Smooth muscle cell (in vitro differentiated cells): ENCODE measurements at regions not wholly inside any gene's neighbourhood (a gene's known extent, or its start where the extent isn't known, plus 50 kb on each side); places are given as distances from the start of the nearest gene placed in this dataset.

Source experiments
- DNase-seq: peaks from one replicate; lab custom pipeline; 2025; ENCODE audit not compliant: unreplicated experiment; lab: John Stamatoyannopoulos, UW
- H2AFZ ChIP-seq: fragments of 200-600 bp; sonication (generic); 2 replicates; pipeline ENCODE4 v1.6.0; 2016; ENCODE audit warnings: antibody characterized with exemption, low read depth, mild to moderate bottlenecking
- H3F3A ChIP-seq: fragments of 200-600 bp; sonication (generic); 2 replicates; pipeline ENCODE4 v1.6.0; 2017; ENCODE audit warnings: antibody characterized with exemption, low read depth
- H3K27ac ChIP-seq: fragments of 200-600 bp; sonication (generic); 2 replicates; pipeline ENCODE4 v1.5.1; 2016; ENCODE audit warnings: low read depth, mild to moderate bottlenecking
- H3K27me3 ChIP-seq: fragments of 200-600 bp; sonication (generic); 2 replicates; pipeline ENCODE4 v1.6.1; 2016; ENCODE audit warnings: low read depth, mild to moderate bottlenecking
- H3K36me3 ChIP-seq: fragments of 200-600 bp; sonication (generic); 2 replicates; pipeline ENCODE4 v1.5.1; 2016; ENCODE audit warnings: low read depth
- H3K4me1 ChIP-seq: fragments of 200-600 bp; sonication (generic); 2 replicates; pipeline ENCODE4 v1.5.1; 2016; ENCODE audit warnings: low read depth
- H3K4me2 ChIP-seq: fragments of 200-600 bp; sonication (generic); 2 replicates; pipeline ENCODE4 v1.6.0; 2016; ENCODE audit warnings: mild to moderate bottlenecking
- H3K4me3 ChIP-seq: fragments of 200-600 bp; sonication (generic); 2 replicates; pipeline ENCODE4 v1.5.1; 2016; ENCODE audit warnings: mild to moderate bottlenecking
- H3K79me2 ChIP-seq: fragments of 200-600 bp; sonication (generic); 2 replicates; pipeline ENCODE4 v1.6.0; 2016; ENCODE audit warnings: low read depth, mild to moderate bottlenecking
- H3K9ac ChIP-seq: fragments of 200-600 bp; sonication (generic); 2 replicates; pipeline ENCODE4 v1.6.0; 2016; ENCODE audit warnings: low read depth
- H3K9me3 ChIP-seq: fragments of 200-600 bp; sonication (generic); replicated peaks from 2 replicates; pipeline ENCODE4 v1.5.1; 2016; ENCODE audit warnings: low read depth
- H4K20me1 ChIP-seq: fragments of 200-600 bp; sonication (generic); 2 replicates; pipeline ENCODE4 v1.6.0; 2016; ENCODE audit warnings: low read depth
- WGBS: methylation state at CpG from one replicate; pipeline ENCODE4 v1.1.7; 2016; ENCODE audit warnings: low lambda C conversion rate; 5-methylcytosine and 5-hydroxymethylcytosine counted together
- TF ChIP-seq, protein P1 (sequence below): fragments of 200-600 bp; sonication (generic); IDR thresholded peaks from 2 replicates; pipeline ENCODE4 v1.5.1; 2017; ENCODE audit warnings: borderline replicate concordance, mild to moderate bottlenecking, antibody characterized with exemption; ENCODE audit not compliant: insufficient read depth, poor library complexity, severe bottlenecking

DNA sequence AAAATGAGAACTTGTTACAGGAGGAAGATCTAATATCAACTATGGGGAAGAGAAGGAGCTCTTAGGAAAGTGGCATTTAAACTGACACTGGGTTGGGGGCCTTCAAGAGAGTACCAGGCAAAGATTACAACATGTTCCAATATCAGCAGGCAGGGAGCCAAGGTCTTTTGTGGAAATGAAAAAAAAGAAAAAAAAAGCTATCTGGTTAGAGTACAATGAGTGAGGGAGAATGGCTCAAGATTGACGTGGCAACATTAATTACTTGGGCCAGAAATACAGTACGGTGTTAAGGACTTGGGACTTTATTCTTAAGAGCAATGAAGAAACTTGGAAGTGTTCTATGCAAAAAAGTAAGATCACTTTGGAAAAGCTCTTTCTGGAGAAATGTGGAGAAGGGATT is 132.3 kb upstream of the CDK1 start:
- peaks cover 32% of the 10 kb centered on the region for H3K4me1 ChIP-seq
- no peak for DNase-seq
- H3K36me3 ChIP-seq, result no peaks in the 10 kb centered on the region
- 55% methylated on average over 2 of the region's 2 CpGs for WGBS
- no peaks in the 10 kb centered on the region for H3K27me3 ChIP-seq
- peaks cover 10% of the 10 kb centered on the region for H3F3A ChIP-seq
- peaks cover 8% of the 10 kb centered on the region for H3K79me2 ChIP-seq
- H3K4me2 ChIP-seq, result peak overlapping the region; percentile 33
- H2AFZ ChIP-seq, result no peak overlapping the region
- peak overlapping the region; percentile 78 for H3K27ac ChIP-seq
- no peak overlapping the region for H3K9ac ChIP-seq
- H3K4me3 ChIP-seq, result no peak overlapping the region
- TF ChIP-seq, protein P1, sequence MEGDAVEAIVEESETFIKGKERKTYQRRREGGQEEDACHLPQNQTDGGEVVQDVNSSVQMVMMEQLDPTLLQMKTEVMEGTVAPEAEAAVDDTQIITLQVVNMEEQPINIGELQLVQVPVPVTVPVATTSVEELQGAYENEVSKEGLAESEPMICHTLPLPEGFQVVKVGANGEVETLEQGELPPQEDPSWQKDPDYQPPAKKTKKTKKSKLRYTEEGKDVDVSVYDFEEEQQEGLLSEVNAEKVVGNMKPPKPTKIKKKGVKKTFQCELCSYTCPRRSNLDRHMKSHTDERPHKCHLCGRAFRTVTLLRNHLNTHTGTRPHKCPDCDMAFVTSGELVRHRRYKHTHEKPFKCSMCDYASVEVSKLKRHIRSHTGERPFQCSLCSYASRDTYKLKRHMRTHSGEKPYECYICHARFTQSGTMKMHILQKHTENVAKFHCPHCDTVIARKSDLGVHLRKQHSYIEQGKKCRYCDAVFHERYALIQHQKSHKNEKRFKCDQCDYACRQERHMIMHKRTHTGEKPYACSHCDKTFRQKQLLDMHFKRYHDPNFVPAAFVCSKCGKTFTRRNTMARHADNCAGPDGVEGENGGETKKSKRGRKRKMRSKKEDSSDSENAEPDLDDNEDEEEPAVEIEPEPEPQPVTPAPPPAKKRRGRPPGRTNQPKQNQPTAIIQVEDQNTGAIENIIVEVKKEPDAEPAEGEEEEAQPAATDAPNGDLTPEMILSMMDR, result no peak
- H4K20me1 ChIP-seq, result no peaks in the 10 kb centered on the region
- H3K9me3 ChIP-seq, result no peaks in the 10 kb centered on the region

DNA sequence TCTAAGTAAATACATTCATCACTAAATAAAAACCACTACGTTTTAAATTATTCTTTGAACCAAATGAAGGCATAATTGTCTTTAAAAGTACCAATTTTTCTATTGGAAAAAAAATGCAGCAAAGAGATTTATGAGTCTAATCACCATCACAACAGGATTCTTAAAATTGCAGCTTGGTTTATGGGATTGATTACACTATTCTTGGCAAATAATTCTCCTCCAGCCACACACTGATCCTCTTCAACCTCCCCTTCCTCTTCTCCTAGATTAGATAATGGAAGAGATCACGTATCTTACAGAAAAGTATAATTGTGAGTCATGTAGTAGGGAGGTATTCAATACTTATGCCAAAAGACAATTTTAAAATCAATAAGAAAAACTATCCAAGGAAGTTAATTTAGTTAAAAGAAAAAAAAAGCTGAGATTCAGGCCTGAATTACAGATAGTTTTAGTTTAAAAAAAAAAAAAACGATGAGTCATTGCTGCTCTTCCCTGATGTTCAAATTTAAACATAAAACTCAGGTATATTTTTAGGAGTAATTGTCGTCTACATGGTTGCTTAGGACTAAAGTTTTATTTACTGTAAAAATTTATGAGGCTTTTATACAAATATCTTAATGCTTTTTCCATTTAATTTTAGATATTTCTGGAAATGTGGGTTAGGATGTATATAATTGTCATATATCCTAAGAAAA is 133.7 kb upstream of the CDK1 start:
- TF ChIP-seq, protein P1, result no peak
- no peaks in the 10 kb centered on the region for H3K27me3 ChIP-seq
- WGBS, result 53% methylated on average over 4 of the region's 4 CpGs
- H3K79me2 ChIP-seq, result peaks cover 11% of the 10 kb centered on the region
- H3K36me3 ChIP-seq, result no peaks in the 10 kb centered on the region
- H3F3A ChIP-seq, result peaks cover 10% of the 10 kb centered on the region
- no peak overlapping the region for H3K9ac ChIP-seq
- H3K9me3 ChIP-seq, result no peaks in the 10 kb centered on the region
- no peaks in the 10 kb centered on the region for H4K20me1 ChIP-seq
- H3K4me1 ChIP-seq, result peaks cover 24% of the 10 kb centered on the region
- H3K27ac ChIP-seq, result peak overlapping the region; percentile 78
- no peak for DNase-seq
- no peak overlapping the region for H3K4me3 ChIP-seq
- no peak overlapping the region for H2AFZ ChIP-seq
- peak overlapping the region; percentile 72 for H3K4me2 ChIP-seq

DNA sequence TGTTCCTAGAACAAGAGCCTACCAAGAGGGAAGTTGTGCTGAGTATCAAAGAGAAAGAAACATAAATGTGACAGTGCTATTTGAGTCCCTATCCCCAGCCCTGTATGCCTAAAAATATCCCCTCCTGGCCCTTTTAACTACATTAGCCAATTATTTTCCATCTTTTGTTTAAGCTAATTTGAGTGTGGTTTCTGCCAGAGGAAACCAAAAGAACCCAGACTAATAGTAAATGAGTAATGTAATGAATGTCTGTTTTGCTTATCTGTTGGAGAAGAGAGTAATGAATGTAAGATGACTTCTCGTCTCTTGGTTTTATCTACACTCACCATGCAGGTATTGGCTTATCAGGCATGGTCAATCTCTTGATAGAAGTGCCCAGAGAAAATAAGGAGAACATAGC is 134.4 kb upstream of the CDK1 start:
- H3F3A ChIP-seq, result peaks cover 10% of the 10 kb centered on the region
- no peak overlapping the region for H2AFZ ChIP-seq
- 4% methylated on average over 1 of the region's 1 CpG for WGBS
- H3K36me3 ChIP-seq, result no peaks in the 10 kb centered on the region
- peak overlapping the region; percentile 78 for H3K27ac ChIP-seq
- no peaks in the 10 kb centered on the region for H3K27me3 ChIP-seq
- H3K9ac ChIP-seq, result no peak overlapping the region
- peak overlapping the region; percentile 72 for H3K4me2 ChIP-seq
- H4K20me1 ChIP-seq, result no peaks in the 10 kb centered on the region
- no peak for DNase-seq
- H3K4me3 ChIP-seq, result no peak overlapping the region
- TF ChIP-seq, protein P1, result no peak
- H3K4me1 ChIP-seq, result peaks cover 17% of the 10 kb centered on the region
- peaks cover 13% of the 10 kb centered on the region for H3K79me2 ChIP-seq
- no peaks in the 10 kb centered on the region for H3K9me3 ChIP-seq

DNA sequence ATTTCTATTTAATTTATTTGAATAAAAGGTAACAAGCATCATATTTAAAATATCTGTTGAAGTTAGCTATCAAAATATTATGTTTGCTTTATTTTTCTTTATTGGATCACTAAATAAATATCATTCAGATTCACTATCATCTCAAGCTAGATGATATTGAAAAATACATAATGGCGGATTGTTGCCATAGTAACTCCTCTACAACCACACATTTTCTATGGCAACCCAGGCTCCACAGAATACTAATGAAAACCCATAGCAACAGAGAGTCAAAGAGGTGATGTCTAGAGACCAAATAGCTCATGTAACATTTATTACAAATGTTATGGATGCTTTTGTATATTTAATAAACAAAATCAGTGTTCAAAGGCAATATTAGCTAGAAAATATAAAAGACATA is 148.9 kb upstream of the CDK1 start:
- H3K4me1 ChIP-seq, result no peaks in the 10 kb centered on the region
- no peaks in the 10 kb centered on the region for H3K36me3 ChIP-seq
- DNase-seq, result no peak
- no peaks in the 10 kb centered on the region for H3K9me3 ChIP-seq
- H3K79me2 ChIP-seq, result no peaks in the 10 kb centered on the region
- TF ChIP-seq, protein P1, result no peak
- H3K4me2 ChIP-seq, result no peak overlapping the region
- no peak overlapping the region for H3K9ac ChIP-seq
- H4K20me1 ChIP-seq, result no peaks in the 10 kb centered on the region
- H3K27me3 ChIP-seq, result no peaks in the 10 kb centered on the region
- H3K27ac ChIP-seq, result no peak overlapping the region
- H3K4me3 ChIP-seq, result no peak overlapping the region
- H2AFZ ChIP-seq, result no peak overlapping the region
- 94% methylated on average over 1 of the region's 1 CpG for WGBS
- H3F3A ChIP-seq, result no peaks in the 10 kb centered on the region
